Stomach smooth muscle (tissue), 2 donors: ENCODE measurements at regions not wholly inside any gene's neighbourhood (a gene's known extent, or its start where the extent isn't known, plus 50 kb on each side); places are given as distances from the start of the nearest gene placed in this dataset.

Experiments used
- H3K27ac ChIP-seq: one replicate; pipeline ENCODE4 v1.7.0; 2013; ENCODE audit warnings: mild to moderate bottlenecking, low read length, inconsistent platforms
- H3K27me3 ChIP-seq, 2 donors: one replicate each; pipeline ENCODE4 v1.7.0; 2013; ENCODE audit warnings: low read length in 2 of 2; ENCODE audit not compliant: insufficient read depth in 2 of 2, control insufficient read depth in 1 of 2
- H3K36me3 ChIP-seq, 2 donors: one replicate each; pipeline ENCODE4 v1.7.0; 2013; ENCODE audit warnings: low read length in 2 of 2; ENCODE audit not compliant: control insufficient read depth in 2 of 2, insufficient read depth in 2 of 2
- H3K4me1 ChIP-seq: one replicate; pipeline ENCODE4 v1.7.0; 2013; ENCODE audit warnings: low read length; ENCODE audit not compliant: control insufficient read depth, insufficient read depth
- H3K4me3 ChIP-seq, 2 donors: one replicate each; pipeline ENCODE4 v1.7.0; 2013; ENCODE audit warnings: low read length in 2 of 2
- H3K9ac ChIP-seq, 2 donors: one replicate each; pipeline ENCODE4 v1.7.0; 2013; ENCODE audit warnings: low read length in 2 of 2, mild to moderate bottlenecking in 1 of 2
- H3K9me3 ChIP-seq, 2 donors: one replicate each; pipeline ENCODE4 v1.7.0; 2013; ENCODE audit warnings: low read length in 2 of 2; ENCODE audit not compliant: control insufficient read depth in 2 of 2
- donor health status: healthy.
- donor health status: Pancreatic carcinoma.

DNA sequence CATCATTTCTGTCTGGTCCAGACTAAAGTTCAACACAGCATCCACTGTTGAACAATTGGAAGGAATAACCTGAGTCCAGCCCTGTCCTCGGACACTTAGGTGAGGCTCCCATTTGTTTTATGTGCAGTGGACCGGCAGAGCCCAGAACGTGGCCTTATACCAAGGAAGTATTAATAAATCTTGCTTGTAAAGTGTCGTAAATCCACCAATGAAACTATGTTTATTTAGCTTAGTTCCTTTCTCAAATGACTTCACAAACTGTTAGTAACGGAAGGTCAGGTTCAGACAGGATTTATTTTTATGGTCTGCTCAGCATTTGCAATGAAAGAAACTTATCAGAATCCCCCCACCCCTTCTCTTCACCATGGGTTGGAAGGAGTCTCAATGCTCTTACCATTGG, 149.5 kb downstream of the PCSK1 start:
- Histone ChIP-seq H3K9me3 (no peaks in the 10 kb centered on the region), H3K27me3 (no peaks in the 10 kb centered on the region), H3K27ac (no peak overlapping the region), H3K4me1 (no peaks in the 10 kb centered on the region), H3K4me3 (no peak overlapping the region), H3K36me3 (no peaks in the 10 kb centered on the region), H3K9ac (no peak overlapping the region)

DNA sequence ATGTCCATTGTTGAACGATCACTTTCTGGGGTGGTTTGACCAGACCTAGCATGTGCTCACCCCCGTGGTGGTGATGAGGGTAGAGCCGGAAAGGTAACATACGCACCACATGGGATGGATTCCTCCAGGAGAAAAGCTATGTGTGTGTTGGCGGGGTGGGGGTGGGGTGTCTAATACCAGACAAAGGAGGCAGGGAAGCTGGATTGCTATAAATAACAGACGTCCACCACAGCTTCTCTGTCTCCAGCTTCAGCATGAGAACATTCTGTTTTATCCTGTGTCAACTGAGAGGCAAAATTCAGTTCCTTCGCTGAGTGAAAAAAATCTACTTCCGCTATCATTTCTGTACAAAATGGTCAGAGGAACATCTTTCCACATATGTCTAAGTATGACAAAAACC, 151.0 kb downstream of the PCSK1 start:
- Histone ChIP-seq H3K36me3 (no peaks in the 10 kb centered on the region), H3K4me3 (no peak overlapping the region), H3K4me1 (no peaks in the 10 kb centered on the region), H3K27ac (no peak overlapping the region), H3K9me3 (no peaks in the 10 kb centered on the region), H3K9ac (no peak overlapping the region), H3K27me3 (no peaks in the 10 kb centered on the region)

DNA sequence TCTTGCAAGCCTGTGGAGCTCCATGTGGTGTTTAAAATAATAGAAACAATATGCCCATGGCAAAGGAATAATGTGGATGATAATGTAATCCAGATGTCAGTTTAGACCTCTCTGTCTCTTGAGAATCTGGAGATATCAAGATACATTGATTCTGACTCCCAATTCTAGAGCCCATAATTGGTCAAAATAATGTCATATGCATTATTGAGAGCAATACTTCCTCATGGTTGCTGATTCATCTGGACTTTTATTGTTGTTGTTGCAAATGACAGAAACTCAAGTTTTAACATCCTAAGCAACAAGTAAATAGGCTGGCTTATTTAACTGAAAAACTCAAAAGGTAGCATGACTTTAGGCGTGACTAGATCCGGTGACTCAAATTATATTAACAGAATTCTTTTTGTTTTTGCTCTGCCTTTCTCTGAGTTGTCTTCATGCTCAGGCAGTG, 152.1 kb downstream of the PCSK1 start:
- H3K9ac ChIP-seq = no peak overlapping the region
- H3K36me3 ChIP-seq = no peaks in the 10 kb centered on the region
- no peak overlapping the region for H3K27ac ChIP-seq
- H3K27me3 ChIP-seq = no peaks in the 10 kb centered on the region
- H3K4me3 ChIP-seq = no peak overlapping the region
- no peaks in the 10 kb centered on the region for H3K9me3 ChIP-seq
- no peaks in the 10 kb centered on the region for H3K4me1 ChIP-seq

DNA sequence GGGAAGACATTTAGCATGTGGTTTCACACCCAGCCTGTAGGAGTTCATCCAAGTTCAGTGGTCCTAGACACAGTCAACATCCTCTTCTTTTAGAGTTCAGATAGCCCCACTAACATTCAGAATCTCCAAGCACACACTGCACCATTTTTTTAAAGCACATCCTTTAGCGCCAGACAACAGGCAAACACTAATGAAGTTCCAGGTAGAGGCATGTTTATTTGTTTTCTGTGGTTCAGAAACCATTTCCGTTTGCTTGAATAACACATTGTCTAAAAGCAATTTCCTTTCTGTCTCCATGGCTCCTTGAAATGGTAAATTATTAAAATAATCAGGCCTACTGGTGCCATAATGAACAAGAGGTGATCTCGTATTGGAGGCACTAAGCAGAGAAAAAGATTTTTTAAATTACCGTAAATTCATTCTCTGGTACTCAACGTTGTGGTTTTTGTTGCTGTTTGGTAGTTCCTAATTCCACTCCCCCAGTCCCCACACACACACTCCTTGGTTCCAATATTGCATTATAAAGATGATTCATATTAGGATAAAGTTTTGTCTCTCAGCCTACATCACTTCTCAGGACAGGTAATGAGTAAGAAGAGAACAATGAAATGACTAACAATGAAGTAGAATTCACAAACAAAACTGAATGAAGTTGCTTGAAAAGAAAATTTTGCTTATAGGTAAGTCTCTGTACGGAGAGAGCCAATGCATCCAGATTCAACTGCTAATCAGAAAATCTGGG, 153.1 kb downstream of the PCSK1 start:
- H3K36me3 ChIP-seq = no peaks in the 10 kb centered on the region
- H3K4me3 ChIP-seq = no peak overlapping the region
- H3K4me1 ChIP-seq = no peaks in the 10 kb centered on the region
- H3K27me3 ChIP-seq = no peaks in the 10 kb centered on the region
- H3K9ac ChIP-seq = no peak overlapping the region
- no peak overlapping the region for H3K27ac ChIP-seq
- no peaks in the 10 kb centered on the region for H3K9me3 ChIP-seq

DNA sequence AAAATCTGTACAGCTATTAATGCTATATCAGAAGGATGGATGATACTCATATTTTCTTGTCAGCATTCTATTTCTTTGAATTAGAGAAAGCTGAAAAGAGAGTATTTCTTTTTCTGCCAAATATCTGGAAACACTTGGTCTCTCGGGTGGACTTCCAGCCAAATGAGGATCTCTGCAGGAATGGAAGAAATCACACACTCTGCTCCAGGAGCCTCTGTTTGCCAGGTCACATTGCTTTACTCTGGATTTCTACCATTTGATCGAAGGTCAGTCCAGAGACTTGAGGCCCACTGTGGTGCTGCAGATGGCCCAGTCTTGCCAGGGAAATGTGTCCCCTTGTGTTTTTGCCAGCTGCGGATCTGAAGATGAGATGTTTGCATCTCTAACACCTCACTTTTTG, 154.1 kb downstream of the PCSK1 start:
- Histone ChIP-seq H3K9me3 (no peaks in the 10 kb centered on the region), H3K4me3 (no peak overlapping the region), H3K36me3 (no peaks in the 10 kb centered on the region), H3K9ac (no peak overlapping the region), H3K4me1 (no peaks in the 10 kb centered on the region), H3K27ac (no peak overlapping the region), H3K27me3 (no peaks in the 10 kb centered on the region)

DNA sequence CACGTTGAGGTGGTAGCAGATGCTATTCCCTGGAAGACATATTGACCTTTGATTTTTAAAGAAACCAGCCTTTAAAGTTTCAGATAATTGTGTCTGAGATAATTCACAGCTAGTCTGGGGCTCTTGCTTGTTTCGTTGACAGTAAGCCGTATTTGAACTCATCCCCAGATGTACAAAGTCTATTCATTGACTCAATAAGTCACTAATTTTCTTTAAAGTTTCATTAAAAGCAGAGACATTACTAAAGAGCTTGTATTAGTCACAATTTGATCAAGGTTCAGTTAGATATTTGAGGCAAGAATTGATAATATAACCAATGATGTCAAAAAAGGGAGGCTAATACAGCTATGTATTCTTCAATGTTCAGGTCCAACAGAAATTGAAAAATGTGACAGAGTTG, 158.0 kb downstream of the PCSK1 start:
- Histone ChIP-seq H3K9me3 (no peaks in the 10 kb centered on the region), H3K4me1 (no peaks in the 10 kb centered on the region), H3K4me3 (no peak overlapping the region), H3K9ac (no peak overlapping the region), H3K36me3 (no peaks in the 10 kb centered on the region), H3K27ac (no peak overlapping the region), H3K27me3 (no peaks in the 10 kb centered on the region)

DNA sequence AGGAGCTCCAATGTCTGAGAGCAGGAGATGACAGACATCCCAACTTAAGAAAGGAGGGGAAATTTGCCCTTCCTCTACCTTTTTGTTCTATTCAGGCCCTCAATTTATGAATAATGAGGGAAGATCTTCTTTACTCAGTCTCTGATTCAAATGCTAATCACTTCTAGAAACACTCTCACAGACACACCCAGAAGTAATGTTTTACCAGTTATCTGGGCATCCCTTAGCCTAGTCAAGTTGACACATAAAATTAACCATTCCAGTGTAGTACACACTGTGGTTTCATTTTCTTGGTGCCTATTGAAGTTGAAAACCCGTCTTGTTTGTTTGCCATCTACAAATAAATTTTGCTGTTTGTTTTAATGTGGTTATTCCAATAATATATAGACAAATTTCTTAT, 167.6 kb downstream of the PCSK1 start:
- H3K4me3 ChIP-seq = no peak overlapping the region
- H3K27ac ChIP-seq = no peak overlapping the region
- H3K9ac ChIP-seq = no peak overlapping the region
- no peaks in the 10 kb centered on the region for H3K36me3 ChIP-seq
- H3K27me3 ChIP-seq = no peaks in the 10 kb centered on the region
- H3K4me1 ChIP-seq = no peaks in the 10 kb centered on the region
- no peaks in the 10 kb centered on the region for H3K9me3 ChIP-seq

DNA sequence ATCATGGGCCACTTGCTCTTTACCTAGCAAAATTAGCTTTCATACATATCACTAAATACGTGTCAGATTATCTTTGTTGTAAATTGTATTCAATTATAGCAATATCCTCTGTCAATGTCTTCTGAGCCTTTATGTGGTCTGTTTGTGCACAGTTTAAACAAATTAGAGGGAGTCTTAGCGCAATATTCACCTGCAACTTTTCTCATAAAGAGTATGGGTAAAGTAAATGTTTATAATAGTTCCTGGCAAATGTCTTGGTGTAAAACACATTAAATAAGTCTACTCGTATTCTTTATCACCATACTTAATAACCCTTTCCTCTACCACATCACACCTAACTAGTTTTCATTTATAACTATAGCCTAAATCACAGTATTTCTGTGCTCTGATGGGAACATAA, 169.0 kb downstream of the PCSK1 start:
- Histone ChIP-seq H3K27ac (no peak overlapping the region), H3K9ac (no peak overlapping the region), H3K4me1 (no peaks in the 10 kb centered on the region), H3K4me3 (no peak overlapping the region), H3K27me3 (no peaks in the 10 kb centered on the region), H3K36me3 (no peaks in the 10 kb centered on the region), H3K9me3 (no peaks in the 10 kb centered on the region)

DNA sequence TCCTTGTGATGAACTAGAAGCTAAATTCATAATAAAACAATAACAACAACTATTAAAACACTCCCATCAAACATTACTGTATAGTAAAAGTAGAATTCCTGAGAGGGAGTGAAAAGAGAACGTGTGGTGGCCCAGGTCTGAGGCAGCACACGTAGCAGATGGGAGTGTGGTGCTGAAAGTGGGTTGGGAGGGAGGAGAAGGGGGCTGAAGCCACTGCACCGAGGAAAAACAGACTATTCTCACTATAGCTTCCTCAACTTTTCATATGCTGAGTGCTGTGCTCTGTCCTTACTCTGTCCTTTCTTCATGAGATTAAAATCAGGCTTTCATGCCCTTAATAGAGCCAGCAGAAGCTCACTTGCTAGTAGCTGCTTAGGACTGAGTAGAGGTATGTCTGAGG, 170.9 kb downstream of the PCSK1 start:
- Histone ChIP-seq H3K27ac (no peak overlapping the region), H3K27me3 (no peaks in the 10 kb centered on the region), H3K4me3 (no peak overlapping the region), H3K9me3 (no peaks in the 10 kb centered on the region), H3K4me1 (no peaks in the 10 kb centered on the region), H3K9ac (no peak overlapping the region), H3K36me3 (no peaks in the 10 kb centered on the region)

DNA sequence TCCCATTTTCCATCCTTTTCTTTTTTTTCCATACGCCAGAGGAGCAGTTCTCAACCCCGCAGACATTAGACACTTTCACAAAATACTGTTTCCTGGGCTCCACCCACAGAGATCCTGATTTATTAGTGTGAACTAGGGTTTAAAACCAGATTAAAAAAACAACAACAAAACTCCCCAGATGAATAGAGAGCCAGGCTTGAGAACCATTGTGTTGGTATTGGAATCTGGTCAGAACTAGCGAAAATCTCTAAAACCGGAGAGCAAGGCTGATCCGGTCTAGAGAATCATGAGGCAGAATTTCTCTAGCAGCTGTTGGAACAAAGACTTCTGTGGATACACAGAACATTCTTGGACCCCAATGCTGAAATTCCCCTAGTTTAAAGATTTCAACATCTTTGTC, 173.0 kb downstream of the PCSK1 start:
- Histone ChIP-seq H3K36me3 (no peaks in the 10 kb centered on the region), H3K9me3 (no peaks in the 10 kb centered on the region), H3K4me3 (no peak overlapping the region), H3K4me1 (no peaks in the 10 kb centered on the region), H3K27me3 (no peaks in the 10 kb centered on the region), H3K9ac (no peak overlapping the region), H3K27ac (no peak overlapping the region)

DNA sequence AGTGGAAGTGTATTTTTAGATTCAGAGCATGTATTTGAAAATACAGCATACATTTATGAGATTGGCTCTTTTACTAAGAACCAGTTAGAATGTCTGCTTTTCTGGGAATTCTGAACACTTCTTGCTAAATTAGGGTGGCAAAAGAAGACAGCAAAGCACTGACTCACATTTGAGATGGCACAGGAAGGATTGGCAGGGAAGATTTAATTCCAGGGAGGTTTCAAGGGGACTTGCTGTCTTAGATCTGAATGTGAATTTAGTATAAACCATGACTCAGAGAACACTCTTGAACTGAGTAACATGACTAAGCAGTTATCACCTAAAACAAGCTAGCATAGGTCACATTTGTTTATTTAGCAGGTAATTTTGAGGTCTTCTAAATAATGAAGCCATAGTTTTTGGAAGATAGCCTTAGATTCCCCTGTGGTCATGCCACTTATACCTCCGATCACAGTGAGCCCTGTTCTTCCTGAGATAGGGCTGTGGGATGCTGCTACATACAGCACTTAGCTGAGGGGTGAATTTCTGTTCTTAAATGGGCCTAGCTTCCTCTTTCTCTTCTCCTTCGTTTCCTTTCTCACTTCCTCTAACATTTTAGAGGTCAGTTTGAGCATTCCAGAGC, 173.8 kb downstream of the PCSK1 start:
- Histone ChIP-seq H3K4me3 (no peak overlapping the region), H3K36me3 (no peaks in the 10 kb centered on the region), H3K9me3 (no peaks in the 10 kb centered on the region), H3K27ac (no peak overlapping the region), H3K27me3 (no peaks in the 10 kb centered on the region), H3K9ac (no peak overlapping the region), H3K4me1 (no peaks in the 10 kb centered on the region)
